GM18870 (cell line): ENCODE measurements at regions not wholly inside any gene's neighbourhood (a gene's known extent, or its start where the extent isn't known, plus 50 kb on each side); places are given as distances from the start of the nearest gene placed in this dataset.

ENCODE experiments used
- ATAC-seq: cut with Tn5 transposase; IDR thresholded peaks from one replicate; pipeline ENCODE4 v1.9.1; 2021; ENCODE audit warnings: moderate library complexity; ENCODE audit not compliant: unreplicated experiment

GRCh38 chr2:6495466-6495865, 370.2 kb downstream of the CMPK2 start:
- no peak for ATAC-seq

- ATAC-seq = no peak
Measured at GRCh38 chr2:6496376-6496775, 369.3 kb downstream of the CMPK2 start.

- ATAC-seq = no peak
Measured at GRCh38 chr2:6497048-6497447, 368.7 kb downstream of the CMPK2 start.

- ATAC-seq = no peak
Measured at GRCh38 chr2:6498841-6499240, 366.9 kb downstream of the CMPK2 start.

GRCh38 chr2:6499691-6500090, 366.0 kb downstream of the CMPK2 start:
- ATAC-seq = no peak

GRCh38 chr2:6506361-6506794, 359.3 kb downstream of the CMPK2 start:
- ATAC-seq = no peak

- ATAC-seq = no peak
Measured at GRCh38 chr2:6506859-6507258, 358.8 kb downstream of the CMPK2 start.

GRCh38 chr2:6510532-6510931, 355.2 kb downstream of the CMPK2 start:
- no peak for ATAC-seq

- no peak for ATAC-seq
Measured at GRCh38 chr2:6512589-6512988, 353.1 kb downstream of the CMPK2 start.

GRCh38 chr2:6516674-6517073, 349.0 kb downstream of the CMPK2 start:
- ATAC-seq = no peak

GRCh38 chr2:6518361-6518760, 347.3 kb downstream of the CMPK2 start:
- no peak for ATAC-seq

GRCh38 chr2:6523476-6523875, 342.2 kb downstream of the CMPK2 start:
- ATAC-seq = no peak

GRCh38 chr2:6524691-6525474, 340.8 kb downstream of the CMPK2 start:
- ATAC-seq = no peak

- no peak for ATAC-seq
Measured at GRCh38 chr2:6525475-6525964, 340.2 kb downstream of the CMPK2 start.

- no peak for ATAC-seq
Measured at GRCh38 chr2:6526093-6526824, 339.4 kb downstream of the CMPK2 start.

- ATAC-seq = no peak
Measured at GRCh38 chr2:6531304-6531703, 334.4 kb downstream of the CMPK2 start.

- ATAC-seq = no peak
Measured at GRCh38 chr2:6535572-6535971, 330.1 kb downstream of the CMPK2 start.

- no peak for ATAC-seq
Measured at GRCh38 chr2:6538607-6539006, 327.1 kb downstream of the CMPK2 start.

- no peak for ATAC-seq
Measured at GRCh38 chr2:6545336-6545735, 320.4 kb downstream of the CMPK2 start.

GRCh38 chr2:6545795-6546194, 319.9 kb downstream of the CMPK2 start:
- no peak for ATAC-seq

- no peak for ATAC-seq
Measured at GRCh38 chr2:6554466-6554865, 311.2 kb downstream of the CMPK2 start.

- ATAC-seq = no peak
Measured at GRCh38 chr2:6556755-6557154, 309.0 kb downstream of the CMPK2 start.
